HK-2 (cell line): ENCODE measurements at regions not wholly inside any gene's neighbourhood (a gene's known extent, or its start where the extent isn't known, plus 50 kb on each side); places are given as distances from the start of the nearest gene placed in this dataset.

Source experiments
- DNase-seq: peaks from one replicate; pipeline ENCODE4 v3.0.0-alpha.2; 2018; ENCODE audit not compliant: unreplicated experiment

- DNase-seq = no peak
Measured at GRCh38 chr1:238123201-238123600, 232.5 kb upstream of the ZP4 start.

GRCh38 chr1:238119861-238120260 is 229.1 kb upstream of the ZP4 start:
- no peak for DNase-seq

GRCh38 chr1:238119060-238119459 is 228.3 kb upstream of the ZP4 start:
- no peak for DNase-seq

- no peak for DNase-seq
Measured at GRCh38 chr1:238115852-238116251, 225.1 kb upstream of the ZP4 start.

- DNase-seq = no peak
Measured at GRCh38 chr1:238112952-238113621, 222.4 kb upstream of the ZP4 start.

GRCh38 chr1:238111516-238111915 is 220.8 kb upstream of the ZP4 start:
- no peak for DNase-seq

- DNase-seq = no peak
Measured at GRCh38 chr1:238111081-238111480, 220.4 kb upstream of the ZP4 start.

- DNase-seq = no peak
Measured at GRCh38 chr1:238108417-238108816, 217.7 kb upstream of the ZP4 start.

GRCh38 chr1:238107322-238107721 is 216.6 kb upstream of the ZP4 start:
- no peak for DNase-seq

- DNase-seq = no peak
Measured at GRCh38 chr1:238104752-238105151, 214.0 kb upstream of the ZP4 start.

GRCh38 chr1:238101923-238102322 is 211.2 kb upstream of the ZP4 start:
- no peak for DNase-seq

GRCh38 chr1:238099871-238100270 is 209.1 kb upstream of the ZP4 start:
- DNase-seq = peak; percentile 6

- no peak for DNase-seq
Measured at GRCh38 chr1:238089615-238090014, 198.9 kb upstream of the ZP4 start.

GRCh38 chr1:238088560-238089290 is 198.0 kb upstream of the ZP4 start:
- no peak for DNase-seq

- DNase-seq = no peak
Measured at GRCh38 chr1:238073991-238074390, 183.3 kb upstream of the ZP4 start.

GRCh38 chr1:238071061-238071460 is 180.3 kb upstream of the ZP4 start:
- DNase-seq = no peak

GRCh38 chr1:238063454-238063853 is 172.7 kb upstream of the ZP4 start:
- DNase-seq = peak; percentile 86

GRCh38 chr1:238061967-238062613 is 171.4 kb upstream of the ZP4 start:
- DNase-seq = peak; percentile 26

- no peak for DNase-seq
Measured at GRCh38 chr1:238060061-238060460, 169.3 kb upstream of the ZP4 start.

- no peak for DNase-seq
Measured at GRCh38 chr1:238052496-238053266, 162.0 kb upstream of the ZP4 start.

GRCh38 chr1:238029126-238029525 is 138.4 kb upstream of the ZP4 start:
- DNase-seq = peak; percentile 56

- DNase-seq = no peak
Measured at GRCh38 chr1:238027366-238027765, 136.6 kb upstream of the ZP4 start.
